Erythroblast (primary cell): ENCODE measurements at regions not wholly inside any gene's neighbourhood (a gene's known extent, or its start where the extent isn't known, plus 50 kb on each side); places are given as distances from the start of the nearest gene placed in this dataset.
"Not testable (repeated sequence)": the region's sequence is repeated elsewhere in the genome, so short reads cannot be mapped to it uniquely, and the experiment has no call there.

Experiments
- GATA1 ChIP-seq: IDR thresholded peaks from 2 replicates; pipeline ENCODE4 v1.6.1; 2011; ENCODE audit warnings: low read depth, mild to moderate bottlenecking, control low read depth, low read length, moderate library complexity
- POLR2A ChIP-seq: IDR thresholded peaks from 2 replicates; pipeline ENCODE4 v1.6.1; 2011; ENCODE audit warnings: mild to moderate bottlenecking, low read length

GRCh38 chr11:23834306-23834705 lies 662.5 kb upstream of the LUZP2 start:
- not testable (repeated sequence) for TF ChIP-seq POLR2A, GATA1
